ENCODE measurements at regions not wholly inside any gene's neighbourhood (a gene's known extent, or its start where the extent isn't known, plus 50 kb on each side); places are given as distances from the start of the nearest gene placed in this dataset.
"Not testable (repeated sequence)": the region's sequence is repeated elsewhere in the genome, so short reads cannot be mapped to it uniquely, and the experiment has no call there.

- Mint-ChIP-seq H3K4me1 (no peaks in the 10 kb centered on the region), H3K9me3 (peaks cover 18% of the 10 kb centered on the region), H3K27ac (no peak overlapping the region), H3K27me3 (peaks cover 9% of the 10 kb centered on the region), H3K36me3 (ENCODE audit: low read depth) (no peaks in the 10 kb centered on the region), H3K4me3 (no peak overlapping the region)
- no peak for ATAC-seq (ENCODE audit: low read depth)
- no peak for TF ChIP-seq CTCF (IDR thresholded peaks at IDR 0.05)
- POLR2A ChIA-PET, result no interaction called here
- DNase-seq, result no peak
- intact Hi-C loops (cut with micrococcal nuclease), result no loop called here
- CTCF ChIA-PET, result no interaction called here
These were observed 81.0 kb upstream of the STK39 start for GRCh38 chr2:168328421-168328820.

GRCh38 chr2:168330624-168331423, 83.4 kb upstream of the STK39 start:
- H3K27me3 Mint-ChIP-seq, result no peaks in the 10 kb centered on the region
- H3K36me3 Mint-ChIP-seq (ENCODE audit: low read depth), result no peaks in the 10 kb centered on the region
- POLR2A ChIA-PET, result no interaction called here
- H3K4me3 Mint-ChIP-seq, result no peak overlapping the region
- ATAC-seq (ENCODE audit: low read depth) (no peak), DNase-seq (no peak)
- peaks cover 18% of the 10 kb centered on the region for H3K9me3 Mint-ChIP-seq
- H3K27ac Mint-ChIP-seq, result no peak overlapping the region
- CTCF ChIA-PET, result no interaction called here
- no peaks in the 10 kb centered on the region for H3K4me1 Mint-ChIP-seq
- no peak for TF ChIP-seq CTCF (IDR thresholded peaks at IDR 0.05)
- intact Hi-C loops (cut with micrococcal nuclease), result loop anchor here (10.0 kb wide), 1 partner anchor 366 kb away; no protein-coding TSS in a partner anchor

GRCh38 chr2:168335254-168335653, 87.9 kb upstream of the STK39 start:
- H3K9me3 Mint-ChIP-seq, result peaks cover 12% of the 10 kb centered on the region
- CTCF ChIA-PET, result interaction anchor here (2.4 to 4.1 kb wide), 3 partner anchors 11 to 200 kb away, joined by 8 to 32 read pairs (median 16); no protein-coding TSS in a partner anchor
- ATAC-seq (ENCODE audit: low read depth); DNase-seq; H3K36me3 Mint-ChIP-seq (ENCODE audit: low read depth); H3K4me1 Mint-ChIP-seq; POLR2A ChIA-PET; H3K4me3 Mint-ChIP-seq; H3K27me3 Mint-ChIP-seq; H3K27ac Mint-ChIP-seq: not testable (repeated sequence)
- intact Hi-C loops (cut with micrococcal nuclease), result loop anchor here (10.0 kb wide), 1 partner anchor 370 kb away; no protein-coding TSS in a partner anchor

GRCh38 chr2:168336786-168337388, 89.5 kb upstream of the STK39 start:
- peak overlapping the region; percentile 59 for H3K27ac Mint-ChIP-seq
- H3K9me3 Mint-ChIP-seq, result no peaks in the 10 kb centered on the region
- no peak for DNase-seq
- no peak overlapping the region for H3K4me3 Mint-ChIP-seq
- ChIA-PET CTCF (interaction anchor here (0.7 to 4.1 kb wide), 10 partner anchors 9 to 1810 kb away, joined by 3 to 32 read pairs (median 4); no protein-coding TSS in a partner anchor), POLR2A (interaction anchor here (0.6 kb wide), 1 partner anchor 333 kb away, joined by 5 read pairs; no protein-coding TSS in a partner anchor)
- no peak for TF ChIP-seq CTCF (IDR thresholded peaks at IDR 0.05)
- ATAC-seq (ENCODE audit: low read depth), result peak; percentile 71
- intact Hi-C loops (cut with micrococcal nuclease), result loop anchor here (1.0 to 10.0 kb wide), 5 partner anchors 90 to 1798 kb away; partner anchors contain the start of gene STK39
- H3K36me3 Mint-ChIP-seq (ENCODE audit: low read depth), result no peaks in the 10 kb centered on the region
- peaks cover 2% of the 10 kb centered on the region for H3K4me1 Mint-ChIP-seq
- H3K27me3 Mint-ChIP-seq, result peaks cover 4% of the 10 kb centered on the region

- no peak overlapping the region for H3K27ac Mint-ChIP-seq
- H3K4me1 Mint-ChIP-seq, result peaks cover 2% of the 10 kb centered on the region
- H3K27me3 Mint-ChIP-seq, result peaks cover 4% of the 10 kb centered on the region
- no peaks in the 10 kb centered on the region for H3K9me3 Mint-ChIP-seq
- no peaks in the 10 kb centered on the region for H3K36me3 Mint-ChIP-seq (ENCODE audit: low read depth)
- ChIA-PET POLR2A (no interaction called here), CTCF (interaction anchor here (2.7 to 4.1 kb wide), 2 partner anchors 8 to 178 kb away, joined by 16 to 32 read pairs; no protein-coding TSS in a partner anchor)
- ATAC-seq (ENCODE audit: low read depth), result no peak
- intact Hi-C loops (cut with micrococcal nuclease), result loop anchor here (10.0 kb wide), 1 partner anchor 373 kb away; no protein-coding TSS in a partner anchor
- DNase-seq, result no peak
- no peak overlapping the region for H3K4me3 Mint-ChIP-seq
- TF ChIP-seq CTCF (IDR thresholded peaks at IDR 0.05), result no peak
These were observed 90.9 kb upstream of the STK39 start for GRCh38 chr2:168338292-168338691.

Data from activated B cell treated with CpG ODN at 0.5 μM for 24 hours (primary cell).